NB4 (cell line): ENCODE measurements at regions not wholly inside any gene's neighbourhood (a gene's known extent, or its start where the extent isn't known, plus 50 kb on each side); places are given as distances from the start of the nearest gene placed in this dataset.

Experiments
- DNase-seq: peaks from one replicate; pipeline ENCODE4 v3.0.0; 2010; ENCODE audit warnings: low read depth
- H3K4me3 ChIP-seq: one replicate; pipeline ENCODE4 v1.5.1; 2011; ENCODE audit warnings: mild to moderate bottlenecking, low read depth, low read length, moderate library complexity
- MYC ChIP-seq: IDR thresholded peaks from 2 replicates; pipeline ENCODE4 v1.6.1; 2011; ENCODE audit warnings: low read depth, low read length
- POLR2A ChIP-seq: IDR thresholded peaks from 2 replicates; pipeline ENCODE4 v1.6.1; 2011; ENCODE audit warnings: mild to moderate bottlenecking; ENCODE audit not compliant: insufficient read length; ENCODE audit errors: extremely low read depth
- TF ChIP-seq, protein P1 (sequence below): IDR thresholded peaks from one replicate; pipeline ENCODE4 v1.5.1; 2012; ENCODE audit warnings: low read depth, low read length
- TF ChIP-seq, protein P2 (sequence below): IDR thresholded peaks from 2 replicates; pipeline ENCODE4 v1.6.1; 2011; ENCODE audit warnings: low read depth, low read length

DNA sequence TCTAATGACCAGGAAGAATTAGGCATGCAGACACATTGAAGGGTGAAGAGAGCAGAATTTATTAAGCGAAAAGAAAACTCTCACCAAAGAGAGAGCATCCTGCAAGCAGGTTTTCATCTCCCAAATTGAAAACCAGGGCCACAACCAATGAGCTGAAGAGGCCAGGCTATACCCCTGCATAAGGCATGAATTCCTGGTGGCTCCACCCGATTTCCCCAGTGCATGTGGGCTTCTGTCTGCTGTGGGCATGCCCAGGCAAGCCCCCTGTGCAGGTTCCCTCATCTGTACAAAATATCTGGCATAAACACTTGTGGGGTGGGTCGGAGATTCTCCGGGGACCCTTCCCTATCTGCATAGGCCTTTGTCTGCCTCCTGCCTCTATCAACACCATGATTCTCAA lies 621.6 kb upstream of the LRRTM1 start:
- TF ChIP-seq POLR2A (no peak), MYC (no peak)
- TF ChIP-seq, protein P1, sequence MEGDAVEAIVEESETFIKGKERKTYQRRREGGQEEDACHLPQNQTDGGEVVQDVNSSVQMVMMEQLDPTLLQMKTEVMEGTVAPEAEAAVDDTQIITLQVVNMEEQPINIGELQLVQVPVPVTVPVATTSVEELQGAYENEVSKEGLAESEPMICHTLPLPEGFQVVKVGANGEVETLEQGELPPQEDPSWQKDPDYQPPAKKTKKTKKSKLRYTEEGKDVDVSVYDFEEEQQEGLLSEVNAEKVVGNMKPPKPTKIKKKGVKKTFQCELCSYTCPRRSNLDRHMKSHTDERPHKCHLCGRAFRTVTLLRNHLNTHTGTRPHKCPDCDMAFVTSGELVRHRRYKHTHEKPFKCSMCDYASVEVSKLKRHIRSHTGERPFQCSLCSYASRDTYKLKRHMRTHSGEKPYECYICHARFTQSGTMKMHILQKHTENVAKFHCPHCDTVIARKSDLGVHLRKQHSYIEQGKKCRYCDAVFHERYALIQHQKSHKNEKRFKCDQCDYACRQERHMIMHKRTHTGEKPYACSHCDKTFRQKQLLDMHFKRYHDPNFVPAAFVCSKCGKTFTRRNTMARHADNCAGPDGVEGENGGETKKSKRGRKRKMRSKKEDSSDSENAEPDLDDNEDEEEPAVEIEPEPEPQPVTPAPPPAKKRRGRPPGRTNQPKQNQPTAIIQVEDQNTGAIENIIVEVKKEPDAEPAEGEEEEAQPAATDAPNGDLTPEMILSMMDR, result no peak
- TF ChIP-seq, protein P2, sequence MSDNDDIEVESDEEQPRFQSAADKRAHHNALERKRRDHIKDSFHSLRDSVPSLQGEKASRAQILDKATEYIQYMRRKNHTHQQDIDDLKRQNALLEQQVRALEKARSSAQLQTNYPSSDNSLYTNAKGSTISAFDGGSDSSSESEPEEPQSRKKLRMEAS, result no peak
- no peak overlapping the region for H3K4me3 ChIP-seq
- no peak for DNase-seq

DNA sequence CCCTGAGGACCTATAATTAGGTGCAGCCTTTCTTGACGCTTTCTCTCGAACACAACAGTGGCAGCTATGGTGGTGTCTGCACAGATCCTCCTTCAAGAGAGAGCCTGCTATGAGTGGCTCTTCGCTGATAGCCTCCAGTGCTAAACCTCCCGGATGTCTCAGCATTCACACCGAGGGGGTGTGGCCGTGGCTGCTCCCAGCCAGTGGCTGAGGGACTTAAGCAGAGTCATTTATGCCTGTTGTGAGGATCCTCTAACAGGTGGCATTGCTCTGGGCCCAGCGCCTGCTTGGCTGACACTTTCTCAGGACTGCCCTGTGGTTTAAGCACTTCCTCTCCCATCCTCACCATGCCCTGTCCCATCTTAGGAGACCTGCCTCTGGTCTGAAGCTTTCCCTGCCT lies 592.0 kb upstream of the LRRTM1 start:
- TF ChIP-seq, protein P2, result no peak
- TF ChIP-seq, protein P1, result no peak
- peak; percentile 1 for DNase-seq
- no peak overlapping the region for H3K4me3 ChIP-seq

DNA sequence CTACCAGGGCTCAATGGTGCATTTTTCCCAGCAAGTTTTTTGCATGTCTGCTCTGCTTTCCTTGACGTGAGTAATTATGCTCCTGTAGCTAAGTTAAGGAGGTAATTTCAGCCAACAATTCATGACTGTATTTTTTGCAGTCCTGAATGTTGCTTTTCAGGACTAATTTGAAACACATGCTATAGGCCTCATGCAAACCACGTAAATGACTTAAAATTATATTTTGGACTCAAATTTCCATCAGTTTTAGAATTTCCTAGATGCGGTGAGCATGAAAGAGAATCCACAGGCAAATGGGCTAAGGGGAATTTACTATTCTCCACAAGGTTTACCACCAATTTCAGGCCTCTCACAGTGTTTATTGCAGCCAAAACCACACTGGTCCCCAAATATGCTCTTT lies 589.9 kb upstream of the LRRTM1 start:
- no peak for DNase-seq
- TF ChIP-seq POLR2A (no peak), MYC (no peak)
- TF ChIP-seq, protein P1, result no peak
- TF ChIP-seq, protein P2, result no peak
- no peak overlapping the region for H3K4me3 ChIP-seq

DNA sequence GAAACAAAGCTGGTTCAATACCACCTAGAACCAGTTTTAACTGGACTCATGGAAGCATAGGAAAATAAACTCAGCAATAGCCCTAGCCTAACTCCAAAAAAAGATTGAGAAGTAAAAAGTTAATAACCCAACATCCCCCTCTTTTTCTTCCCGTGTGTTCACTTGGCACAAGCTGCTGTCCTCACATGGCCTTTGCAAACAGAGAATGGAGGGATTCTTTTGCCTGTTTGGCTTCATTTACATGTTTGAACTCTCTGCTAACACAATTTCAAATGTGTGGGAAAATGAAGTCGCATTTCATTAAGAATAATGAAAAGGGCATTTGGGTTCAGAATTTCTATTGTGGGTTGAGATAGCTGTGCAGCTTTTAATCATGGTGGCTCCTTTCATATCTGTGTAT lies 589.2 kb upstream of the LRRTM1 start:
- TF ChIP-seq MYC (no peak), POLR2A (no peak)
- TF ChIP-seq, protein P2, result no peak
- TF ChIP-seq, protein P1, result no peak
- no peak for DNase-seq
- H3K4me3 ChIP-seq, result no peak overlapping the region

DNA sequence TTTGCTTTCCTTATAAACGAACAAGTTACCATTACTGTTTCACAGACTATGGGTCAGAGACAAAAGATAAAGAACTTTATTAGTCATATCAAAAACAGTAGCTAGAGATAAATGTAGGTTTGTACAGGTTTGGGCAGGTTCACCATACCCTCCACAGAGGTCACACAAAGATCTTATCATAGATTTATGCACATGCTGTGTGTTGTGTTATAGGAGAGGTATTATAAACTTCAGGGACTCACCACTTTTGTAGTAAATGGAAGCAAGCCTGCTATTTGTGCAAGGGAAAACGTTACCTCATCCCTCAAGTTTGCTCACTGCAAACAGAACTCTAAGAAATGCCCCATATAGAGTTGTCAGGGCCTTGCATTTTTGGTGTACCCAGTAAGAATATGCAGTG lies 584.5 kb upstream of the LRRTM1 start:
- H3K4me3 ChIP-seq, result no peak overlapping the region
- TF ChIP-seq POLR2A (no peak), MYC (no peak)
- TF ChIP-seq, protein P1, result no peak
- TF ChIP-seq, protein P2, result no peak
- DNase-seq, result no peak

DNA sequence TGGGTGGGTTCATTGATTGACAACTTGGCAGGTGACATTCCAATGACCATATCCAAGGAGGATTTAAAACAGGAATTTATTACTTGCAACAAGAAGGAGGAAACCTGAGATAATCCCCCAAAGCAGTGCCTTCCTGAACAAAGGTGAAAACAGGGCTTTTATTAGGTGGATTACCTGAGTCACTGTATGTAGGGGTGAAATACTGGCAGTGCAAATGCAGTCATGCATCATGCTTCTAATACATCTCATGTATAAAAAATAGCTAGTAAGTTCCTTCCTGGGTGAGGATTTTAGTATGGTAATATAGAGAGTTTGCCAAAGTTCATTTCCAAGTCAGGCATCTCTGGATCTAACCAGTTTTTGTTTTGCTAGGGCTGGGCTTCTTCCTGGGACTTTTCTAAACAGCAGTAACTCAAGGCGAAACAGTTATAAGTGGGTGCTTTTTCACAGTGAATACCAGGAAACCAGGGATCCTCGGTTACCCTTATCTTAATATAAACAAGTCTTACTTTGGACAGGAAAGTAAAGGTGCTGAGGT lies 583.4 kb upstream of the LRRTM1 start:
- TF ChIP-seq, protein P1, result no peak
- TF ChIP-seq POLR2A (no peak), MYC (no peak)
- DNase-seq, result no peak
- no peak overlapping the region for H3K4me3 ChIP-seq
